Neutrophil (primary cell): ENCODE measurements at regions not wholly inside any gene's neighbourhood (a gene's known extent, or its start where the extent isn't known, plus 50 kb on each side); places are given as distances from the start of the nearest gene placed in this dataset.

ENCODE experiments used
- H3K27ac ChIP-seq: fragments of 200-600 bp; sonication (generic); 2 replicates; pipeline ENCODE4 v1.5.1; 2016; ENCODE audit warnings: mild to moderate bottlenecking, moderate library complexity
- H3K27me3 ChIP-seq: fragments of 200-600 bp; sonication (generic); 2 replicates; pipeline ENCODE4 v1.6.0; 2016; ENCODE audit warnings: mild to moderate bottlenecking
- H3K36me3 ChIP-seq: fragments of 200-600 bp; sonication (generic); 2 replicates; pipeline ENCODE4 v1.5.1; 2017
- H3K4me1 ChIP-seq, 2 experiments: fragments of 200-600 bp in 1 of 2; sonication (generic) in 1 of 2; 1 replicate in 1 of 2; 2 replicates in 1 of 2; pipeline versions ENCODE4 v1.5.1 to v1.6.1; 2013 to 2016; ENCODE audit warnings: low read depth in 1 of 2, low read length in 1 of 2, mild to moderate bottlenecking in 1 of 2, moderate library complexity in 1 of 2; ENCODE audit not compliant: control insufficient read depth in 1 of 2, insufficient read depth in 1 of 2
- H3K4me3 ChIP-seq, 2 experiments: fragments of 200-600 bp in 1 of 2; sonication (generic) in 1 of 2; 1 replicate in 1 of 2; 2 replicates in 1 of 2; pipeline ENCODE4 v1.5.1; 2013 to 2016; ENCODE audit warnings: low read depth in 1 of 2, low read length in 1 of 2, mild to moderate bottlenecking in 1 of 2, moderate library complexity in 1 of 2
- H3K9me3 ChIP-seq: fragments of 200-600 bp; sonication (generic); 2 replicates; pipeline ENCODE4 v1.5.1; 2016
- CTCF ChIP-seq: fragments of 200-600 bp; sonication (generic); IDR thresholded peaks from 2 replicates; pipeline ENCODE4 v1.5.1; 2016; ENCODE audit warnings: antibody characterized with exemption

GRCh38 chr4:19806865-19807264, 444.8 kb upstream of the SLIT2 start:
- Histone ChIP-seq H3K36me3 (no peaks in the 10 kb centered on the region), H3K4me3 (no peak overlapping the region), H3K27ac (no peak overlapping the region), H3K27me3 (no peaks in the 10 kb centered on the region), H3K4me1 (no peaks in the 10 kb centered on the region), H3K9me3 (no peaks in the 10 kb centered on the region)
- TF ChIP-seq CTCF: no peak

GRCh38 chr4:19803406-19803805, 448.3 kb upstream of the SLIT2 start:
- Histone ChIP-seq H3K4me1 (no peaks in the 10 kb centered on the region), H3K36me3 (no peaks in the 10 kb centered on the region), H3K27ac (no peak overlapping the region), H3K9me3 (no peaks in the 10 kb centered on the region), H3K4me3 (no peak overlapping the region), H3K27me3 (no peaks in the 10 kb centered on the region)
- TF ChIP-seq CTCF: no peak

- no peaks in the 10 kb centered on the region for H3K4me1 ChIP-seq
- no peaks in the 10 kb centered on the region for H3K9me3 ChIP-seq
- H3K27me3 ChIP-seq: no peaks in the 10 kb centered on the region
- TF ChIP-seq CTCF: no peak
- H3K27ac ChIP-seq: no peak overlapping the region
- no peaks in the 10 kb centered on the region for H3K36me3 ChIP-seq
- no peak overlapping the region for H3K4me3 ChIP-seq
These were observed 457.9 kb upstream of the SLIT2 start for GRCh38 chr4:19793831-19794230.

GRCh38 chr4:19791422-19792123, 460.1 kb upstream of the SLIT2 start:
- no peaks in the 10 kb centered on the region for H3K36me3 ChIP-seq
- no peak overlapping the region for H3K4me3 ChIP-seq
- no peaks in the 10 kb centered on the region for H3K4me1 ChIP-seq
- H3K27ac ChIP-seq: no peak overlapping the region
- H3K27me3 ChIP-seq: no peaks in the 10 kb centered on the region
- no peaks in the 10 kb centered on the region for H3K9me3 ChIP-seq
- no peak for TF ChIP-seq CTCF

- Histone ChIP-seq H3K27me3 (no peaks in the 10 kb centered on the region), H3K9me3 (no peaks in the 10 kb centered on the region), H3K4me1 (no peaks in the 10 kb centered on the region), H3K36me3 (no peaks in the 10 kb centered on the region), H3K4me3 (no peak overlapping the region), H3K27ac (no peak overlapping the region)
- no peak for TF ChIP-seq CTCF
These were observed 465.1 kb upstream of the SLIT2 start for GRCh38 chr4:19786616-19787015.
